T-cell (primary cell): ENCODE measurements at regions not wholly inside any gene's neighbourhood (a gene's known extent, or its start where the extent isn't known, plus 50 kb on each side); places are given as distances from the start of the nearest gene placed in this dataset.

Experiments
- ATAC-seq, 4 experiments: fragments of 200-7000 bp in 3 of 4; fragments of 150-1000 bp in 1 of 4; cut with Tn5 transposase; replicated peaks in 1 of 4; 1 replicate in 3 of 4; 2 replicates in 1 of 4; pipeline ENCODE4 v1.10.0; 2021; ENCODE audit warnings: moderate library complexity in 3 of 4, mild to moderate bottlenecking in 2 of 4, moderate number of reproducible peaks in 1 of 4
- CTCF ChIA-PET, 2 donors: fragments of 300-600 bp; sonication (Branson Sonifier 250); formaldehyde crosslinking; loops; one replicate each; lab custom pipeline; 2022; ENCODE audit warnings: antibody characterized with exemption in 2 of 2; lab: Charles Lee
- POLR2A ChIA-PET, 2 donors: fragments of 300-600 bp; sonication (Branson Sonifier 250); formaldehyde crosslinking; loops; one replicate each; lab custom pipeline; 2022; ENCODE audit warnings: antibody characterized with exemption in 2 of 2; lab: Charles Lee
- DNase-seq, 35 experiments: peaks; one replicate each; pipeline versions ENCODE4 v3.0.0 to v3.0.0-alpha.2; 2013 to 2023
- H3K27ac ChIP-seq: one replicate; pipeline ENCODE4 v1.5.1; 2013; ENCODE audit warnings: low read length
- H3K27me3 ChIP-seq, 2 experiments: replicated peaks in 1 of 2; 1 replicate in 1 of 2; 2 replicates in 1 of 2; pipeline versions ENCODE4 v1.6.1 to v1.7.0; 2013; ENCODE audit warnings: low read length in 1 of 2, mixed read lengths in 1 of 2; ENCODE audit not compliant: control insufficient read depth in 2 of 2, insufficient read depth in 2 of 2; ENCODE audit errors: extremely low read depth in 1 of 2
- H3K36me3 ChIP-seq, 2 donors: 1 replicate in 1 of 2; 2 replicates in 1 of 2; pipeline versions ENCODE4 v1.6.1 to v1.7.0; 2013; ENCODE audit warnings: low read length in 1 of 2; ENCODE audit not compliant: control insufficient read depth in 2 of 2, insufficient read depth in 1 of 2; ENCODE audit errors: extremely low read depth in 1 of 2
- H3K4me1 ChIP-seq, 2 experiments: 1 replicate in 1 of 2; 2 replicates in 1 of 2; pipeline versions ENCODE4 v1.6.1 to v1.7.0; 2013; ENCODE audit warnings: low read length in 2 of 2, mixed read lengths in 1 of 2; ENCODE audit not compliant: insufficient read depth in 2 of 2, control insufficient read depth in 1 of 2; ENCODE audit errors: extremely low read depth in 1 of 2
- H3K4me3 ChIP-seq, 2 donors: 1 replicate in 1 of 2; 2 replicates in 1 of 2; pipeline versions ENCODE4 v1.5.1 to v1.7.0; 2013; ENCODE audit warnings: mild to moderate bottlenecking in 2 of 2, low read length in 1 of 2, moderate library complexity in 1 of 2; ENCODE audit not compliant: control insufficient read depth in 1 of 2; ENCODE audit errors: extremely low read depth in 1 of 2
- H3K9me3 ChIP-seq: 2 replicates; pipeline ENCODE4 v1.7.0; 2013
- H3K27ac Mint-ChIP-seq, 2 donors: one replicate each; pipeline ENCODE4 v1.8.0; 2020 to 2021; ENCODE audit warnings: mild to moderate bottlenecking in 2 of 2, mixed read lengths in 2 of 2
- H3K27me3 Mint-ChIP-seq, 2 donors: one replicate each; pipeline ENCODE4 v1.8.0; 2021 to 2022; ENCODE audit warnings: mixed read lengths in 2 of 2
- H3K36me3 Mint-ChIP-seq: one replicate; pipeline ENCODE4 v1.8.0; 2021; ENCODE audit warnings: mixed read lengths
- H3K4me1 Mint-ChIP-seq, 3 donors: one replicate each; pipeline ENCODE4 v1.8.0; 2020 to 2022; ENCODE audit warnings: mixed read lengths in 3 of 3, mild to moderate bottlenecking in 1 of 3
- H3K4me3 Mint-ChIP-seq, 3 donors: one replicate each; pipeline ENCODE4 v1.8.0; 2020 to 2022; ENCODE audit warnings: mild to moderate bottlenecking in 3 of 3, mixed read lengths in 3 of 3, moderate library complexity in 3 of 3
- H3K9me3 Mint-ChIP-seq, 3 donors: one replicate each; pipeline ENCODE4 v1.8.0; 2020 to 2022; ENCODE audit warnings: mixed read lengths in 3 of 3
- WGBS: methylation state at CpG from one replicate; pipeline ENCODE4 v1.1.5; 2013; ENCODE audit warnings: missing lambda C conversion rate; ENCODE audit not compliant: insufficient coverage; 5-methylcytosine and 5-hydroxymethylcytosine counted together

DNA sequence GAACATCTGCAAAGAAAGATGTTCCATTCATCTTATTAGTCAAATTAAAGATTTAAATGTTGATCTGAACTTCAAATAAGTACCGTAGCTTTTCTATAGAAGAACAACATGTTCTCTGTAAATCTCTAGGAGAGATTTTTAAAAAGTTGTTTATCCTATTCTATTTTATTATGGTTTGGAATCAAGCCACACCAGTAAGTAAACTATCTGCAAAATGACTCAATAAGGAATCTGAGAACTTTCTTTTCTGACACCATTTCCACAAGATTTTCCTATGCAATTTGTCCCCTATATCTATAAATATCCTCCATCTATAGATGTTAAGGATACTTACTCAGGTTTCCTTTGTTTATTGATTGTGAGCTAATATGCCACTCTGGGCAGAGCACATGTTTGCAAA is 736.6 kb downstream of the CBLN2 start:
- Mint-ChIP-seq H3K36me3 (no peaks in the 10 kb centered on the region), H3K27ac (no peak overlapping the region), H3K4me3 (no peak overlapping the region), H3K9me3 (peaks cover 3 to 5% (median 4%) of the 10 kb centered on the region in 3 donors), H3K4me1 (no peaks in the 10 kb centered on the region), H3K27me3 (peaks cover 0 to 3% of the 10 kb centered on the region in 2 donors)
- ATAC-seq: no peak
- POLR2A ChIA-PET: no interaction called here
- CTCF ChIA-PET: no interaction called here
- no peak overlapping the region for H3K27ac ChIP-seq
- H3K27me3 ChIP-seq: no peaks in the 10 kb centered on the region
- no peak overlapping the region for H3K4me3 ChIP-seq
- WGBS: no CpG with 5 or more reads among the region's 1 CpG
- H3K36me3 ChIP-seq: no peaks in the 10 kb centered on the region
- no peaks in the 10 kb centered on the region for H3K4me1 ChIP-seq
- no peak for DNase-seq
- no peaks in the 10 kb centered on the region for H3K9me3 ChIP-seq

DNA sequence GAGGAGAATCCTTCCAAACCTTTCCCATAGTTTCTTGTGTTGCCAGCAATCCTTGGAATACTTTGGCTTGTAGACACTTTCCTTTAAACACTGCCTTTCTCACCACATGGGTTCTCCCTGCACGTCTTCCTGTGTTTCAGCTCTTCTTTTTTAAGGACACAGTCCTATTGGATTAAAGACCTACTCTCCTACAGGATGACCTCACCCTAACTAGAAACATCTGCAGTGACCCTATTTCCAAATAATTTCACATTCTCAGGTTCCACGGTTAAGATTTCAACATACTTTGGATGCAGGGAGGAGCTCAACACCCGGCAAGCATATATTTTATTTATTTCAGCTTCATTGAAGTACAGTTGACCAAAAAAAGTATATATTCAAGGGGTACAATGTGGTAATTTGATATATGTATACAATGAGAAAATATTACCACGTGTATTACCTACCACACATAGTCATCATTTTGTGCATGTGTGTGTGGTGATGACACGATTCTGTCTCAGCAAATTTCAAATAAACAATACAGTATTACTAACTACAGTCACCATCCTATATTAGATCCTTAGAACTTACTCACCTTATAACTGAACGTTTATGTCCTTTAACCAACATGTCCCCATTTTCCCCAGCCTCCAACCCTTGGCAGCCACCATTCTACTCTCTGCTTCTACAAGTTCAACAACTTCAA is 745.0 kb downstream of the CBLN2 start:
- ChIA-PET POLR2A (no interaction called here), CTCF (no interaction called here)
- WGBS: 18% methylated on average over 2 of the region's 6 CpGs

DNA sequence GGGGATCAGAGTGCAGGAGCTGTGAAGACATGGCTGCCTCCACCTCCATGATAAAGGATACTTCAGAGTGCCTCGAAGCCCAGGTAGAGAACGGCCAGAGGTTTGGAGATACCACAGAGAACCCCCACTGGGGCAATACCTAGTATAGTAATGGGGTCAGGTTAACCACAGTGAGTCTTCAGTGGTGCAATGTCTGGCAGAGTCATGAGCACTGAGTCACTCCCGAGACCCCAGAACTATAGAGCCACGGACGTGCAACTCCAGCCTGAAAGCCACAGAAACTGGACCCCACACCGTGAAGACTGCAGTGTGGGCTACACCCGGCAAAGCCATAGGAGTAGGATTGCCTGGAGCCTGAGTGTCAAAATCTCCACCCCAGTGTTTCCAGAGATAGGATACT is 746.6 kb downstream of the CBLN2 start:
- Histone ChIP-seq H3K9me3 (no peaks in the 10 kb centered on the region), H3K27ac (no peak overlapping the region), H3K4me3 (no peak overlapping the region), H3K36me3 (no peaks in the 10 kb centered on the region), H3K4me1 (no peaks in the 10 kb centered on the region), H3K27me3 (no peaks in the 10 kb centered on the region)
- H3K27ac Mint-ChIP-seq: no peak overlapping the region
- ATAC-seq (no peak), DNase-seq (no peak)
- POLR2A ChIA-PET: no interaction called here
- H3K27me3 Mint-ChIP-seq: no peaks in the 10 kb centered on the region
- 94% methylated on average over 3 of the region's 7 CpGs for WGBS
- no peaks in the 10 kb centered on the region for H3K36me3 Mint-ChIP-seq
- H3K4me1 Mint-ChIP-seq: no peaks in the 10 kb centered on the region
- no peak overlapping the region for H3K4me3 Mint-ChIP-seq
- CTCF ChIA-PET: no interaction called here
- peaks cover 0 to 4% (median 0%) of the 10 kb centered on the region in 3 donors for H3K9me3 Mint-ChIP-seq

More for the DNA sequence above, 745.0 kb downstream of the CBLN2 start:
- Mint-ChIP-seq H3K9me3 (peaks cover 0 to 8% (median 3%) of the 10 kb centered on the region in 3 donors), H3K27me3 (peaks cover 0 to 3% of the 10 kb centered on the region in 2 donors), H3K27ac (no peak overlapping the region), H3K4me1 (no peaks in the 10 kb centered on the region), H3K36me3 (no peaks in the 10 kb centered on the region), H3K4me3 (no peak overlapping the region)
- ATAC-seq (no peak), DNase-seq (no peak)
- H3K36me3 ChIP-seq: no peaks in the 10 kb centered on the region
- no peaks in the 10 kb centered on the region for H3K27me3 ChIP-seq
- H3K4me3 ChIP-seq: no peak overlapping the region
- H3K27ac ChIP-seq: no peak overlapping the region
- H3K4me1 ChIP-seq: no peaks in the 10 kb centered on the region
- H3K9me3 ChIP-seq: no peaks in the 10 kb centered on the region

DNA sequence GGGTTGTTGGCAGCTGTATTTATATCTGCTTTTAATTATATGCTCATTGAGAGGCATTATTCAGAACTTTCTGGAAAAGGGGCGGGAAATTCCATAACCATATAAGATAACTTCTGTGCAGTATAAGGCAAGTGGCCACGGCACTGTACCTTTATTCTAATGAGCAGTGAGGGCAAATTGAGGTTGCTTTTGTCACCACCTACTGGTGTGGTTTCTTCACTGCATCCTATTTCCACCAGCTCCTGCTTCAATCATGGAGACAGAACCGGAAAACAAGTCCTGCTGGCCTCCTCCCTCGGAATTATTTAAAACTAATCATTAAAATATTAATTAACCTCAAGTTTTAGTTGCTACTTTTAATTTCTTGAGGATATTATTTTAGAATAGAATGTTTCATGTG is 759.4 kb downstream of the CBLN2 start:
- no peaks in the 10 kb centered on the region for H3K36me3 ChIP-seq
- Mint-ChIP-seq H3K4me1 (no peaks in the 10 kb centered on the region), H3K36me3 (no peaks in the 10 kb centered on the region), H3K27ac (no peak overlapping the region), H3K27me3 (no peaks in the 10 kb centered on the region), H3K4me3 (no peak overlapping the region), H3K9me3 (peaks cover 0 to 6% (median 0%) of the 10 kb centered on the region in 3 donors)
- CTCF ChIA-PET: no interaction called here
- peak in 1 of 35 experiments; percentile 14 for DNase-seq
- H3K27ac ChIP-seq: no peak overlapping the region
- no peak overlapping the region for H3K4me3 ChIP-seq
- no peaks in the 10 kb centered on the region for H3K4me1 ChIP-seq
- no peaks in the 10 kb centered on the region for H3K27me3 ChIP-seq
- ATAC-seq: no peak
- no CpG with 5 or more reads among the region's 4 CpGs for WGBS
- H3K9me3 ChIP-seq: no peaks in the 10 kb centered on the region
- POLR2A ChIA-PET: no interaction called here

DNA sequence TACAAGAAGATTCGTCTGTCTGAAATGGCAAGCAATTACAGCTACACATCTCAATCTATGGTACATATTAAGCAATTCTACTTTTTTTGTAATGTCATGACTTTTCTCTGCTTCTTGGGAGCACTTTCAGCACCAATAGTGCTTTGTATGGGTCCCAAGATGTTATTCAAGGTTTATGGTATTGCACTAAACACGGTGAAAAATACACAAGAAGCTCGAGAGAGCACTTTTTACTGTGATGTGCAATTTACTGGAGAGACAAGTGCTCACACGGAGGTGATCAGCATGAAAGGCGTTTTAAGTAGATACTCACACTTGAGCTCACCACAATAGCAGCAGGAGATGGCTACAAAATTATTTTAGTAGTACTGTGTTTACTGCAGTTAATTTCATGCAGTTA is 783.6 kb downstream of the CBLN2 start:
- POLR2A ChIA-PET: no interaction called here
- H3K9me3 Mint-ChIP-seq: peaks cover 5 to 29% (median 19%) of the 10 kb centered on the region in 3 donors

DNA sequence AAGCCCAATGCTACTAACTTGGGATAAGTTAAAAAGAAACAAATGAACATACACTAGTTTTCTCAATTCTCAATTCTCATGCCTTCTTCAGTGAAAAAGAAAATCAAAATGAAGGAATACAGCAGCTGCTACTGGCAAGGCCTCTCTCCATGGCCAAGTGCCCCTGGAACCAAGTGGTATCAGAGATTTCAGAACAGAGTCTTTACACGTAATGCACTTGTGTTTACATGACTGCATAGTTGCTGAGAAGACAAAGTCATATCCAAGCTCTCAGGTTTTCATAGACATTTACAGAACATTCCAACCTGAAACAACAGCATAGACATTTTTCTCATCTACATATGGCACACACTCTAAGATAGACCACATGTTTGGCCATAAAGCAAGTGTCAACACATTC is 789.9 kb downstream of the CBLN2 start:
- CTCF ChIA-PET: no interaction called here
- H3K9me3 ChIP-seq: no peaks in the 10 kb centered on the region
- 89% methylated on average over 1 of the region's 1 CpG for WGBS
- no peak for DNase-seq
- Mint-ChIP-seq H3K27me3 (no peaks in the 10 kb centered on the region), H3K9me3 (peaks cover 0 to 21% (median 15%) of the 10 kb centered on the region in 3 donors), H3K4me3 (no peak overlapping the region), H3K36me3 (no peaks in the 10 kb centered on the region), H3K27ac (no peak overlapping the region), H3K4me1 (no peaks in the 10 kb centered on the region)
- POLR2A ChIA-PET: no interaction called here
- no peak overlapping the region for H3K4me3 ChIP-seq
- no peaks in the 10 kb centered on the region for H3K27me3 ChIP-seq
- H3K4me1 ChIP-seq: no peaks in the 10 kb centered on the region
- no peak overlapping the region for H3K27ac ChIP-seq
- no peak for ATAC-seq
- no peaks in the 10 kb centered on the region for H3K36me3 ChIP-seq

More for the DNA sequence above, 783.6 kb downstream of the CBLN2 start:
- H3K27me3 Mint-ChIP-seq: no peaks in the 10 kb centered on the region
- no peaks in the 10 kb centered on the region for H3K27me3 ChIP-seq
- no peak overlapping the region for H3K27ac Mint-ChIP-seq
- no peak overlapping the region for H3K27ac ChIP-seq
- no peaks in the 10 kb centered on the region for H3K36me3 ChIP-seq
- no CpG with 5 or more reads among the region's 5 CpGs for WGBS
- H3K36me3 Mint-ChIP-seq: no peaks in the 10 kb centered on the region
- no peaks in the 10 kb centered on the region for H3K4me1 Mint-ChIP-seq
- ATAC-seq (no peak), DNase-seq (no peak)
- no peaks in the 10 kb centered on the region for H3K9me3 ChIP-seq
- H3K4me3 ChIP-seq: no peak overlapping the region
- CTCF ChIA-PET: no interaction called here
- H3K4me3 Mint-ChIP-seq: no peak overlapping the region
- no peaks in the 10 kb centered on the region for H3K4me1 ChIP-seq
